WI38 (cell line): ENCODE measurements at regions not wholly inside any gene's neighbourhood (a gene's known extent, or its start where the extent isn't known, plus 50 kb on each side); places are given as distances from the start of the nearest gene placed in this dataset.
"Not testable (repeated sequence)": the region's sequence is repeated elsewhere in the genome, so short reads cannot be mapped to it uniquely, and the experiment has no call there.

Source experiments
- H3K4me3 ChIP-seq: 2 replicates; pipeline ENCODE4 v1.5.1; 2011; ENCODE audit warnings: low read depth, mild to moderate bottlenecking, control low read depth, low read length
- CTCF ChIP-seq: IDR thresholded peaks from 2 replicates; pipeline ENCODE4 v1.5.1; 2012; ENCODE audit warnings: low read depth, mild to moderate bottlenecking, control low read depth, low read length

GRCh38 chr16:59840169-59840568 lies 1106.1 kb upstream of the GOT2 start:
- TF ChIP-seq CTCF: no peak
- H3K4me3 ChIP-seq: no peak overlapping the region

- no peak for TF ChIP-seq CTCF
- H3K4me3 ChIP-seq: no peak overlapping the region
These were observed 1092.7 kb upstream of the GOT2 start for GRCh38 chr16:59826767-59827166.

GRCh38 chr16:59809488-59809887 lies 1075.4 kb upstream of the GOT2 start:
- not testable (repeated sequence) for H3K4me3 ChIP-seq

- H3K4me3 ChIP-seq: no peak overlapping the region
- TF ChIP-seq CTCF: no peak
These were observed 1049.1 kb upstream of the GOT2 start for GRCh38 chr16:59783191-59783590.

GRCh38 chr16:59773330-59773729 lies 1039.2 kb upstream of the GOT2 start:
- H3K4me3 ChIP-seq: no peak overlapping the region
- TF ChIP-seq CTCF: no peak

GRCh38 chr16:59759296-59759695 lies 1025.2 kb upstream of the GOT2 start:
- no peak for TF ChIP-seq CTCF
- no peak overlapping the region for H3K4me3 ChIP-seq

- H3K4me3 ChIP-seq: no peak overlapping the region
- TF ChIP-seq CTCF: no peak
These were observed 1024.7 kb upstream of the GOT2 start for GRCh38 chr16:59758848-59759247.

GRCh38 chr16:59754854-59755253 lies 1020.7 kb upstream of the GOT2 start:
- H3K4me3 ChIP-seq: no peak overlapping the region
- no peak for TF ChIP-seq CTCF
